GM18868 (cell line): ENCODE measurements at regions not wholly inside any gene's neighbourhood (a gene's known extent, or its start where the extent isn't known, plus 50 kb on each side); places are given as distances from the start of the nearest gene placed in this dataset.
"Not testable (repeated sequence)": the region's sequence is repeated elsewhere in the genome, so short reads cannot be mapped to it uniquely, and the experiment has no call there.

Source experiments
- ATAC-seq: cut with Tn5 transposase; IDR thresholded peaks from one replicate; pipeline ENCODE4 v1.9.1; 2021; ENCODE audit warnings: mild to moderate bottlenecking, moderate library complexity; ENCODE audit not compliant: unreplicated experiment

DNA sequence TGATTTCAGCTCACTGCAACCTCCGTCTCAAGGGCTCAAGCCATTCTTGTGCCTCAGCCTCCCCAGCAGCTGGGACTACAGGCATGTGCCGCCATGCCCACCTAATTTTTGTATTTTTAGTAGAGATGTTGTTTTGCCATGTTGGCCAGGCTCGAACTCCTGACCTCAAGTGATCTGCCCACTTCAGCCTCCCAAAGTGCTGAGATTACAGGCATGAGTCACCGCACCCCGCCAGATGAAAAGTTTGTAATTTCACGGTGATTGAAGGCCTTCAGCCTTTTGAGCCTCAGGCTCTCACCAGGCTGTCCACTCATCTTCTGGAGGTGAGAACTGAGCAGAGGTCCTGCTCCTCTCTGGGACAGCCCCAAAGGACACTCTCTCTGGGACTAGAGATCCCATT, 103.2 kb downstream of the HIF1AN start:
- not testable (repeated sequence) for ATAC-seq

DNA sequence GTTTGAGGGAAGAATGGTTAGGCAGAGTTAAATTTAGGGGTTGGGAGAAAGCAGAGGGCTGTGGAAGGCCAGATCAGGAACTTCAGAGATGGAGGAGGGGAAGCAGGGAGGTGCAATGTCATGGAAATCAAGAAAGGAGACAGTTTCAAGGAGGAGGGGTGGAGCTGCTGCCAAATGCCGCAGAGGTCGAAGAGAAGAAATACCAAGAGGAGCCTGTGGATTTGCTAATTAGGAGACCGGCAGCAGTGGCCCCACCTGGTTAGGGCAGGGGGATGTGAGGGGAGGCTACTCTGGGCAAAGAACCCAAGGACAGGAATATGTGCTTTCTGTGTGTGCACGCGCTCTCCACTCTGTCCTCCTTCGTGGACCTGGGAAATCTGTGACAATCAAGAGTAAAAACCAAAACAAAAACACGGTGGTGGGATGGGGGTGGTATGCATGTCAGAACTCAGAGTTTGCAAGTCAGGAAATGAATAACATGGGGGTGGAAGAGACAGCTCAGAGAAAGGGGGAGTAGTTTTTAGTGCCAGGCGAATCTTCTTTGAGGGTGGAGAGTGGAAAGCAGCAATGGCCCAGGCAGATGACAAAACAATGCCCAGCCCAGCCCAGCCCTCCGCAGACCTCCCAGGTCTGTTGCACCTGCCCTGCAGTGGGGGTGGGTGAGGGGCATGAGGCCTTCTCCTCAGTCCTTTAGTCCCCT, 102.9 kb upstream of the PAX2 start:
- ATAC-seq: no peak

DNA sequence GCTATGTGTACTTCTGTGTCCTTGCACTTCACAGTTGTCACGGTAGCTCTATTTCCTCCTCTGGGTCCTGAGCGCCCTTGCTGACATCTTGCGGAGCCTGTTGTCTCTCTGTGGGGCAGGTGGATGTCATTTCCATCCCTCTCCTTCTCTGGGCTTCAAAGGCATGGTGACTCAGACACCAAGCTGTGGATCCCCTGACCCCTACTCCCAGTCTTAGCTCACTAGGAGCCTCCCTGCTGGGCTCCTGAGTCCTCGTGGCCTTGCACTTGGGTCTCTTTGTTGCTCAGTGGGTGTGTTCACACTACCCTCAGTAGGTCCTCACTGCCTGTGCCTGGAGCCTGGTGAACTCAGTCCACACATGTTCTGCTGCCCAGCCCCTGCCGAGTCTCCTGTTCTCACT, 100.3 kb upstream of the PAX2 start:
- ATAC-seq: no peak

DNA sequence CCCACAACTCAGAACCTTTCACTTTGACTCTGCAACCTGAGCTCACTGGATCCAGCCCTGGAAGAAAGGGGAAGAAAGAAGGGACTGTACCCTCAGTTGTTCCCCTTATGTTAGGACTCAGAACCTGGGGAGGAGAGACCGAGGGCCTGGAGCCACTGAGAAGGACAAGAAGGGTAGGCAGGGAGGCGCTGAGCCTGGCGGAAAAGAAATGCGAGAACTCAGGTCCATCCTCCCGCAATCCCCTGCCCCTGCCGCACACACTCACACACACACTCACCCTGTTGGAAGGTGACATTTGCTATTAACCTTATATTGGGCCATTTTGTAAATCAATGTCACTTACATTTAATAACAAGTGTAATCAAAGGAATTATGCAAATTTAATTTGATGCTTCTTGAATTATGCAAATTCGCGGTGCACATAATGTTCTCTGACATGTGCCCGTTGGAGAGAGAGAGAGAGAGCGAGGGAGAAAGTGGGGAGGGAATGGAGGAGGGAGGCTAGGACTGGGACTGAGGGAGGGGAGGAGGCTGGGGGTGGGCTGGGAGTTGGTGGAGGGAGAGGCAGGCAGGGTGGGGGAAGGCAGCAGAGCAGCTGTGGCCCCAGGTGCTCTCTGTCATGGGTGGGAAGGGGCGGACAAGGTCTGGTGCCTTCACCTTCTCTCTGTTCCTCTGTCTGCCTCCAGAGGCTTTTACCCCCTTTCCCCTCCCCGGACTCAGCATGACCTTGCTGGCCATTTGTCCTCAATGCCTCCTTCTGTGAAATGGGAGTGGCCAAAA, 99.6 kb upstream of the PAX2 start:
- no peak for ATAC-seq

DNA sequence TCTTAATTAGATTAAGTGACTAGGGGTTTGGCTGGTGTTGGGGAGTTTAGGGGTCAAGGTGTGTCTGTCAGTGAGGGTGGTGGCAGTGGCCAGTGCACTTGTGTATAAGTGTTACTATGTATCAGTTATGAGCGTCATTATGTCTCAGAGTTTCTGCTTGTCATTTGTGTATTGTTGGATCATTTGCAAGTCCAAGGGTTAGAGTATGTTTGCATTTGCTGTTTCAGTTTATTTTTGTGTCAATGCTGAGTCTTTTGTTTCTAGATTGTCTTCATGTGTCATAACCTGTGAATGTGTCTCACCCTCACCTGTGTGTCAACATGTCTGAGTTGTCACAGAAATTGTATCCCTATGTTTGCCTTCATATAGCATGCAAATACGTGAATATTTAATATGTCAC, 97.5 kb upstream of the PAX2 start:
- no peak for ATAC-seq

DNA sequence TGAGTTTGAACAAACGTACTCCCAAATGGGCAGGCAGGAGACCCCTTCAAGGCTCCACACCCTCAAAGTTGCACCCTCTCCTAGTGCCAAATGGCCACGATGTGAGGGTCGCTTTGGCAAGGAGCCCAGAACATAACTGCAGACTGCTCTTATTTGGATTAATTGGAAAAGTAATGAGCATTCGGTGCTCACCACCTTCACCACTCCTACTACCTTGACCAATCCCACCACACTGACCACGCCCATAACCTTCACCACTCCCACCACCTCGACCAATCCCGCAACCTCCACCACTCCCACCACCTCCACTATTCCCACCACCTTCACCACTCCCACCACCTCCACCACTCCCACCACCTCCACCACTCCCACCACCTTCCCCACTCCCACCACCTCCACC, 94.7 kb upstream of the PAX2 start:
- ATAC-seq: no peak

DNA sequence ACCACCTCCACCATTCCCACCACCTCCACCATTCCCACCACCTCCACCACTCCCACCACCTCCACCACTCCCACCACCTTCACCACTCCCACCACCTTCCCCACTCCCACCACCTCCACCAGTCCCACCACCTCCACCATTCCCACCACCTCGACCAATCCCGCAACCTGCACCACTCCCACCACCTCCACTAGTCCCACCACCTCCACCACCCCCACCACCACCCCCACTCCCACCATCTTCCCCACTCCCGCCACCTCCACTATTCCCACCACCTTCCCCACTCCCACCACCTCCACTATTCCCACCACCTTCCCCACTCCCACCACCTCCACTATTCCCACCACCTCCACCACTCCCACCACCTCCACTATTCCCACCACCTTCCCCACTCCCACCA, 94.3 kb upstream of the PAX2 start:
- ATAC-seq: not testable (repeated sequence)

DNA sequence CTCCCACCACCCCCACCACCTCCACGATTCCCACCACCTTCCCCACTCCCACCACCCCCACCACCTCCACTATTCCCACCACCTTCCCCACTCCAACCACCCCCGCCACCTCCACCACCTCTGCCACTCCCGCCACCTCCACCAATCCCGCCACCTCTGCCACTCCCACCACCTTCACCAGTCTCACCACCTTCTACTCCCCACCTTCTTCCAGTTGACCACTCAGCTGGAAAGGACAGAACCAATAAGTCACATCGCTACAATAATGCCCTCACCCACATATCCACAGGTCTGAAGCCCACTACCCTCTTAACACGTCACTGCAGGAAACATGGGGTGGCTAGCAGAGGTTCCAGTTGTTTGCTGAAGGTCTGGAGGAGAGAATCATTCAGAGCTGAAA, 93.5 kb upstream of the PAX2 start:
- ATAC-seq: no peak

DNA sequence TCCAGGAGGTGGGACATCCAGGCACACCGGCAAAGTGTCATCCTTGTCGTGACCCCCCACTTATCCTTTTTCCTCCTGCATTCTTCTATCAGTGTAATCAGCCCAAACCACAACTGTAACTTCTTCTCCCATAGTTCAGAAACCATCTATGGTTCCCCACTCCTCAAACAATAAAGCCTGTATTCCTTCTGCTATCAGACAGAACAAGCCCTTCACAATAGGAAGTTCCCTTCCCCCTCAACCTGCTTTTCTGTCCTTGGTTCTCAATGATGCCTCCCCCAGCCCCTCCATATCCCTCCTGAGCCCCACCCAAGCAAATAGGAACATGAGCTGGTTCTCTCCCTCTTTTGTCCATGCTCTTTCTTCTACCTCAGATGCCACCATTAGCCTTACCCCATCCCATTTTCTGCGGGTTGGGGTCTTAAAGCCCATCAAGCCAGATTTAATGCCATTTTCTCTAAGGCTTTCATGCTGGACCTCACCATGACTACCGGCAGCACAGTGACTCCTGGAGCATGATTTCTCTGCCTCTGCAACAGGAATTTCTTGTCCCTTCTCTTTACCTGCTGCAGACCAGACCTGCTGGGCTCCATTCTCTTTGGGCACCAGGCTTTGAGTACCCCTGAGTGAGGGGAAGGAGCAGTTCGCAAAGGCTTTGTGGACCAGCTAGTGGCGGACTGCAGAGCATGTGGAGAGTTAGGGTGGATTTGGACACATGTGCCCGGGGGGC, 92.8 kb upstream of the PAX2 start:
- ATAC-seq: no peak

DNA sequence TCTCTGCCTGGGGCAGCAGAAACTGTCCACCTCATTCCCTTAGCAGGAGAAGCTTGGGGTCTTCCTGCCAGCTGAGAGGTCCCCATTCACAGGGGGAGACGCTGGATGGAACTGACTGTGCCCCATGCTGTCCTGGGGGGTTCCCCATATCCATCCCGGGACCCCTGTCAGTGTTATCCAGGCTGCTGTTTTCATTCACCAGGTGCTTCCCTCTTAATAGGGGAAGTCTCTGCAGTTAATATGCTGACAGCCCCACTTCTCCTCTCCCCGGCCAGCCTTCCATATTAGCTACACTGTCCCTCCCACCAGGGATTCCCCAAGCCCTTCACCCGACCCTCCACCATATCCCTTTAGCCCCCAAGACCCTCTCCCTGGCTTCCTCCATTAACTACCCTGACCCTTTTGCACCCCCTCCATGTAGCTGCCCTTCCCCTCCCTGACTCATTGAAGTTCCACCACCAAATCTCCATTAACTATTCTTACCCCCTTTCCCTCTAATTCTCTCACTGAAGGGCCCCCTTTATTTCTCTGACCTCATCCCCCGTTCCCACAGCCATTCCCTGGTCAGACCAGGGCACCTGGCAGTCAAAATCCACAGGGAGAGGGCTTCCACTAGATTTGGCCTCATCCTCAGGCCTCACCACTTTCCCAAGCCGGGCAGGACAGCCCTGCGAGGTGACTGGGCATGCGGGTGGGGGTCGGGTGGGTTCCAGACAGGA, 92.0 kb upstream of the PAX2 start:
- ATAC-seq: no peak

DNA sequence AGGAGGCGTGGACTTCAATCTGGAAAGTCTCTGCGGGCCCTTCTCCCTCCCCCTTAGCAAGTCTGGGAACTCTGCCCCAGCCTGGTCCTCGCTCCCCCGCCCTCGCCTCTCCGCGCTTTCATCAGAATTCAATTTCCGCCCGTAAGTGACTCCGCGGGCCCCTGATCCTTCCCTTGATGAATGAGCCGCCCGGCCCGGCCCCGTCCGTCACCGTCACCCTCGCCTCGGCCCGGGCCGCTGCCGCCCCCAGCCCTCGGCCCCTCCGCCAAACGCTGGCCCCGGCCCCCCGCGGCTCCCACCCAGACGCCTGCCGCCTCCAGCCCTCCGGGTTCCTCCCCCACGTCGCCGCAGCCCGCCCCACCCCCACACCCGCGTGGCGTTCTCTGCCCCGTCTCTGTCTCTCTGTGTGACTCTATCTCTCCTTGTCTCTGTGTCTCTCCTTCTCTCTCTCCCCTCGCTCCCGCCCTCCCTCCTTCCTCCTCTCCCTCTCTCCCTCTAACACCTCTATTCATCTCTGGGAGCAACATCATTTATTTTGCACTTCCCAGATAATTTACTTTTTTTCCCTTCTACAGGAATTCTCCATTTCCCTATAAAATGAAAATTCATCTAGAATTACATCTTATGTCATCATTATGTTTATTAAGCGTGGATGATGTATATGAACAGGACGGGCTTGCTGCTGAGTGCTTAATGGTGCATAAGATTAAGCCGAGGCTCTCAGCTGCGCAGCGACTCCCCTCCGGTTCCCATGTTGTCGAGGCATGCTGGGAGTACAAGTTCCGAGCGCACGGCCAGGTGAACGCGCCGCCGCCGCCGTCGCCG, 91.2 kb upstream of the PAX2 start:
- ATAC-seq: no peak

DNA sequence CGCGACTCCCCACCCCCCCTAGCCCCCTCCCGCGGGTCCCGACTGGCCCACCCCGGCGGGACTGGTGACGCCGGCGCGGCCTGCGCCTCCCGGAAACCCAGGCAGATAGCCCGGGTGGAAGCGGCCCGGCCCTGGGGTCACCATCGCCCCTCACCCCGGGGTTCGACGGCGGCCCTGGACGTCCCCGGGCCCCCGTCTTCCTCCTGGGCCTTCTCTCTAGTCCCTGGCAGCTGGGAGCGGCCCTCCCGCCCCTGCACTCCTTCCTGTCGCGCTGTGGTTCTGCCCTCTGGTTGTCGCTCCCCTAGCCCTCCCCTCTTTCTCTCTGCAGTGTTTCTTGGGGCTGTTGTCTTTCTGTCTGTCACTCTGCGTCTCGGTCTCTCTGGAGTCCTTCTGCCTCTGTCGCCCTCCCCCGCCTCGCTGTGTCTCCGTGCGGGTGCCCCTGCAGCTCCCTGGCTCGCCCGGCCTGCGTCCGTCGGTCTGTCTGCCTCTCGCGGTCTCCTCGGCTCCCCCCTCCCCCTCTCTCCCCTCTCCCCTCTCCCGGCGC, 90.5 kb upstream of the PAX2 start:
- no peak for ATAC-seq

DNA sequence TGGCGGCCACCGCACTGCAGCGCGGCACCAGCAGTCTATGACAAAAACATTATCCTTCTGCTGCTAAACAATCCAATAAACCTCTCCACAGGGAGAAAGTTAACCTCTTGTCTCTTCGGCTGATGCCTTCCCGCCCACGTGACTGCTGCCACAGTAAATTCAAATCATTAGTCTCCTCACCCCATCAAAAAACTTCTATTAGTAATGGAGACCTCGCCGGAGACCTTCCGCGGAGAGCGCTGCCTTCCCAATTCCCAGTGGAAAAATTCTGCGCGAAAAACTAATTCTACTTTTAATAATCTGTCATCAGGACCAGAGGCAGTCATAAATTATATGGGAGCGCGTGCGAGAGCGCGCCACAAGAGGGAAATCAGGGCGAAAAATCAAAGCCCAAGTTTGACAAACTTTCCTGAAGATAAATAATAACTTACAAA, 90.0 kb upstream of the PAX2 start:
- ATAC-seq: no peak

DNA sequence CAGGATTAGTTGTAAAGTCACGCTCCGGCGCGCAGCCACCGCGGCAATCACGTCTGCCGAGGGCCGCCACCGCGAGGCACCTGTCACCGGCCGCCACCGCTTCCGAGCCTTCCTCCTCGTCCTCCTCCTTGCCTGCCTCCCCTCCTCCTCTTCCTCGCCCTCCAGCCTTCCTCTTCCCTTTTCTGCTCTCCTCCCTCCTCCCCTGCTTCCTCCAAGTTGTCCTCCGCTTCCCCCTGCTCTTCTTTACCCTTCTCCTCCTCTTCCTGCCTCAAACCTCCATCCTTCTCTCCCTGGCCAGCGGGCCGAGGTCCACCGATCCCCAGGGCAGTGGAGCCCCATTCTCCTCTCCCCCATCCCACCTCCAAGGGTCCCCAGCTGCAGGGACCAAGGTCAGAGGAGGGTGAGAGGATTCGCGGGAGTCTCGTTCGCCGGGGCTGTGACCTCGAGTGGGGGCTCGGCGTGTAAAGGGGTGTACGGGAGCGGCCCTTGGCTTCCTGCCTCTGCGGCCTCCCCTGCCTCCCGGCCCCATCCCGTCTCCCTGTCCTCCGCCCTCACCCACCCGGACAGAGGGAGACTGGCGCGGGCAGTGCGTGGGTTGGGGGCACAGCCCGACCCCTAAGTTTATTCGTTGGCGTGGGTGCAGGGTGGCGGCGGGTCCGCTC, 89.5 kb upstream of the PAX2 start:
- no peak for ATAC-seq

DNA sequence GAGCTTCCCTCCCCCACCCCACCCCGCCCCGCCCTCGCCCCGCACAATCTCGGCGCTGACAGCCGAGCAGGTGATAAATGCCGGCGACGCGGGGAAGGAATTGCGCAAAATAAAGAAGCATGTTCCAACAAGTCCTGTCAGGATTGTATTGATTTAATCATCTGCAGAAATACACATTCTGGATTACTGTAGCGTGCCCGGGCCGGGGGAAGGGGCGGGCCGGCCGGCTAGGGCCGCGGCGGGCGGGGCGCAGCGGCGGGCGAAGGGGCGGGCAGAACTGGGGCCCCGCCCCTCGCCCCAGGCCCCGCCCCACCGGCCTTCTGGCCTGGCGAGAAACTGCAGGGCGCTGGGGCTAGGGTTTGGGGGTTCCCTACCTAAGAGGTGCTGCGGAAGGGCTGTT, 88.9 kb upstream of the PAX2 start:
- ATAC-seq: no peak

DNA sequence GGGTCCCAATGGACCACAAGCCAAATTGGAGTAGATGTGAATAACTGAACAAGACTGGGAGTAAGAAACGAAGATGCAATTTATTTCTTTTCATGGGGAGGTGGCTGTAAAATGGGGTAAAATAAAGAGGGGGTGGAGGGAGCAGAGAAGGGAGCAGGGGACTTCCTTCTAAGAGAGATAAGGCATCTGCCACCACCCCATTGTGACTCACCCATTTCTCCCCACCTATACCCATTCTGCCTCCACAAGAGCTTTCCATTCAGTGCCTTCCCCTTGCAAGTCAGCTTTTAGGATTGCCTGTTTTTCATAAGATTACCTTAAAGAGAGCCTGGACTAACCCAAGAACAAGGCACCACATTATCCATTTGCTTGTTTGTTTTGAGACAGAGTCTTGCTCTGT, 87.1 kb upstream of the PAX2 start:
- no peak for ATAC-seq

DNA sequence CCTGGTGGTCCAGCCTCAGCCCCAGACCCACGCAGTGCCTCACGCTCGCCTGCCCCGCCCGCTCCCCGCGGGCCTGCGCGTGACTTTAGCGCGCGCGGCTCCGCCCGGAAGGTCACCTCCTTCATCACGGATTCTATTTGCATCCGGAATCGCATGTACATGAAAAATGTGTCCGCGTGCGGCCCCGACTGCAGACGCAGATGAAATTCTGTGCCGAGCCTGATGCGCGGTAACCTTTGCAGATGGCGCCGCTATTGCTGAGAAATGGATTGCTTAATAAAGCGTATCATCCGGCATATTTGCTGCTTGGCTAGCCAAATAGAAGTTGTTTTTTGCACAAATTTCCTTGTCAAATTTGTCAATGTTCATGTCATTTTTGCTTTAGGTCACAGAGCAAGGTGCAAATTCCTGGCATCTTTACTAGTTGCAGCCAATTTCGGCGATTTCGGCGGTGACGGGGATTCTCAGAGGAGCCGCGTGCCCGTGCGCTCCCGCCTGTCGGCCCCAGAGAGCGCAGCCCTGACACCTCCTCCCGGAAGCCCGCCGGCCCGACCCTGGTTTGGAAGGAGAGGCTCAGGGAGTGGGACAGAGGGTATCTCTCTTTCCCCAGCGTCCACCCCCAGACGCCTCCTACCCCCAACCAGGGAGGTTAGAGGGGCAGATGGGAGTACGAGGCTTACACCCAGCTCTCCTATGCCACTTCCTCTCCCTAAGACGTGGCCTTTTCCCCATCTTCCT, 85.9 kb upstream of the PAX2 start:
- ATAC-seq: no peak

DNA sequence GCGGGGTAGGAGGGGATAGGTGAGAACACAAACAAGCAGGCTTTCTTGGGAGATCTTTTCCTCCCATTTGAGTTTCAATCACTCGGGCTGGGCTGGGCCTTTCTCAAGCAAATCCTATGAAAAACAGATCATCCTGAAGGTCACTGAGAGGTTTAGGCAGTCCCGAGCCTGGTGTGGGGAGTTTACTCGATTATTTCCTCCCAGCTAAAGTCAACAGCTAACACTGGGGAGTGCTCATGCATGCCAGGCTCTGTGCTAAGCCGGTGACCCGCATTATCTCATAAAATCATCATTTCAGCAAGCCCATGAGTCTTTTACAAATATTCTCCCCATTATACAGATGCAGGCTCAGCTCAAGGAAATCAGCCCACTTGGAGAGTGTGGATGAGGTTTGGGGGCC, 85.0 kb upstream of the PAX2 start:
- ATAC-seq: no peak

DNA sequence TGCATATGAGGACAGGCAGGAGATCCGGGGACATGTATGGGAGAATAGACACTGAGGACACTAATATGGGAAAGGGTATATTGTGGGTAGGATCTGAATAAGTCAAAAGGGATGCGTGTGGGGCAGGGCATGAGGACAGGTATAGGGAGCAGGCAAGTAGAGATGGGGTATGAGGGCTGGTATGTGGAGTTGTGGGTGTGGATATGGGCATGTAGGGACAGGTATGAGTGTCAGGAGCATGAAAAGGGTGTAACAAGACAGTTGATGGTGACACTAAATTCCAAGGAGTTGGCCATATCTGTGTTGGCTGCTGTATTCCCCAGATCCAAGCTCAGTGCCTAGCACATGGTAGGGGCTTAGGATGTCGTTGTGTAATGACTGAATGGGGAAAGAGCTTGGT, 84.4 kb upstream of the PAX2 start:
- no peak for ATAC-seq
